ENCODE measurements at regions not wholly inside any gene's neighbourhood (a gene's known extent, or its start where the extent isn't known, plus 50 kb on each side); places are given as distances from the start of the nearest gene placed in this dataset.

GRCh38 chr2:126038861-126039260, 617.1 kb upstream of the GYPC start:
- Histone ChIP-seq H3F3A (ENCODE audit: insufficient read depth, low read depth) (no peaks in the 10 kb centered on the region), H4K20me1 (ENCODE audit: insufficient read depth) (no peaks in the 10 kb centered on the region), H3K9me3 (ENCODE audit: insufficient read depth, low read depth) (no peaks in the 10 kb centered on the region), H3K27me3 (ENCODE audit: insufficient read depth, low read depth) (no peaks in the 10 kb centered on the region), H3K36me3 (ENCODE audit: low read depth) (no peaks in the 10 kb centered on the region), H3K4me1 (replicated peaks; ENCODE audit: insufficient read depth) (no peaks in the 10 kb centered on the region), H3K27ac (no peak overlapping the region), H3K9me2 (ENCODE audit: insufficient read depth) (peaks cover 1% of the 10 kb centered on the region; the same call in 1 of the 2 replicates), H3K4me3 (no peak overlapping the region), H3K79me2 (ENCODE audit: low read depth) (no peaks in the 10 kb centered on the region), H2AFZ (no peak overlapping the region), H3K4me2 (no peak overlapping the region)
- intact Hi-C loops (cut with micrococcal nuclease; ENCODE audit: unreplicated experiment) = no loop called here
- ChIA-PET CTCF (no interaction called here), POLR2A (ENCODE audit: unreplicated experiment) (no interaction called here)
- BruUV-seq (replicated peaks) = no TSS peak
- DNase-seq = no peak
- TF ChIP-seq CTCF (conservative IDR thresholded peaks at IDR 0.05) (no peak), EZH2 (IDR thresholded peaks at IDR 0.05; ENCODE audit: low read depth) (no peak)

GRCh38 chr2:126041391-126042047, 614.4 kb upstream of the GYPC start:
- Histone ChIP-seq H3K9me2 (ENCODE audit: insufficient read depth) (no peaks in the 10 kb centered on the region), H3K36me3 (ENCODE audit: low read depth) (no peaks in the 10 kb centered on the region), H3K4me2 (no peak overlapping the region), H3K27me3 (ENCODE audit: insufficient read depth, low read depth) (no peaks in the 10 kb centered on the region), H3K9me3 (ENCODE audit: insufficient read depth, low read depth) (no peaks in the 10 kb centered on the region), H3K27ac (no peak overlapping the region), H3F3A (ENCODE audit: insufficient read depth, low read depth) (no peaks in the 10 kb centered on the region), H3K79me2 (ENCODE audit: low read depth) (no peaks in the 10 kb centered on the region), H3K4me1 (replicated peaks; ENCODE audit: insufficient read depth) (no peaks in the 10 kb centered on the region), H3K4me3 (no peak overlapping the region), H4K20me1 (ENCODE audit: insufficient read depth) (no peaks in the 10 kb centered on the region), H2AFZ (no peak overlapping the region)
- no TSS peak for BruUV-seq (replicated peaks)
- no peak for DNase-seq
- TF ChIP-seq CTCF (conservative IDR thresholded peaks at IDR 0.05) (no peak), EZH2 (IDR thresholded peaks at IDR 0.05; ENCODE audit: low read depth) (no peak)
- intact Hi-C loops (cut with micrococcal nuclease; ENCODE audit: unreplicated experiment) = no loop called here
- POLR2A ChIA-PET (ENCODE audit: unreplicated experiment) = no interaction called here
- CTCF ChIA-PET = no interaction called here

- no peak overlapping the region for H3K27ac ChIP-seq
- no peak for DNase-seq
- no peak overlapping the region for H3K4me3 ChIP-seq
- CTCF ChIA-PET = no interaction called here
- no peaks in the 10 kb centered on the region for H3F3A ChIP-seq (ENCODE audit: insufficient read depth, low read depth)
- TF ChIP-seq CTCF (conservative IDR thresholded peaks at IDR 0.05) (no peak), EZH2 (IDR thresholded peaks at IDR 0.05; ENCODE audit: low read depth) (no peak)
- no peaks in the 10 kb centered on the region for H4K20me1 ChIP-seq (ENCODE audit: insufficient read depth)
- intact Hi-C loops (cut with micrococcal nuclease; ENCODE audit: unreplicated experiment) = no loop called here
- no peaks in the 10 kb centered on the region for H3K79me2 ChIP-seq (ENCODE audit: low read depth)
- H3K27me3 ChIP-seq (ENCODE audit: insufficient read depth, low read depth) = no peaks in the 10 kb centered on the region
- no peaks in the 10 kb centered on the region for H3K9me3 ChIP-seq (ENCODE audit: insufficient read depth, low read depth)
- no peaks in the 10 kb centered on the region for H3K4me1 ChIP-seq (replicated peaks; ENCODE audit: insufficient read depth)
- no peaks in the 10 kb centered on the region for H3K9me2 ChIP-seq (ENCODE audit: insufficient read depth)
- no peaks in the 10 kb centered on the region for H3K36me3 ChIP-seq (ENCODE audit: low read depth)
- H2AFZ ChIP-seq = no peak overlapping the region
- POLR2A ChIA-PET (ENCODE audit: unreplicated experiment) = no interaction called here
- no peak overlapping the region for H3K4me2 ChIP-seq
- BruUV-seq (replicated peaks) = no TSS peak
Observed at GRCh38 chr2:126042089-126042488, 613.9 kb upstream of the GYPC start.

Measured in PC-9 (cell line).